ENCODE measurements at regions not wholly inside any gene's neighbourhood (a gene's known extent, or its start where the extent isn't known, plus 50 kb on each side); places are given as distances from the start of the nearest gene placed in this dataset.

GRCh38 chr3:165519687-165520086, 317.5 kb downstream of the BCHE start:
- no peak for TF ChIP-seq CTCF (IDR thresholded peaks at IDR 0.05; ENCODE audit: low read length)
- TF ChIP-seq EZH2 (optimal IDR thresholded peaks at IDR 0.05; ENCODE audit: low read depth, low read length) = no peak

Measured in MM.1S (cell line).